IMR-90 (cell line): ENCODE measurements at regions not wholly inside any gene's neighbourhood (a gene's known extent, or its start where the extent isn't known, plus 50 kb on each side); places are given as distances from the start of the nearest gene placed in this dataset.

Source experiments
- ATAC-seq: fragments of 200-7000 bp; cut with Tn5 transposase; 2 replicates; pipeline ENCODE4 v1.9.1; 2020; ENCODE audit warnings: low read depth, mild to moderate bottlenecking, moderate library complexity
- BruUV-seq: library from RNA; stranded (reverse); fragments of 400-500 nt; replicated peaks from 2 replicates; lab custom pipeline; 2021; lab: Mats Ljungman, UMichigan
- CTCF ChIA-PET: fragments of 300-600 bp; formaldehyde crosslinking; extraction: SDS; loops from one replicate; lab custom pipeline; 2021; ENCODE audit warnings: antibody characterized with exemption; lab: Yijun Ruan, JAX
- POLR2A ChIA-PET: fragments of 300-600 bp; sonication (Branson Sonifier 250); formaldehyde crosslinking; loops from one replicate; lab custom pipeline; 2022; ENCODE audit warnings: antibody characterized with exemption; ENCODE audit not compliant: unreplicated experiment; lab: Charles Lee
- DNase-seq: peaks from one replicate; pipeline ENCODE4 v3.0.0; 2013
- H2AFZ ChIP-seq: replicated peaks from 2 replicates; pipeline ENCODE3; 2013; ENCODE audit warnings: low read length, mild to moderate bottlenecking; ENCODE audit not compliant: poor library complexity
- H2AK5ac ChIP-seq: 2 replicates; pipeline ENCODE4 v1.6.1; 2013; ENCODE audit warnings: low read depth, low read length, inconsistent platforms
- H2AK9ac ChIP-seq: replicated peaks from 2 replicates; pipeline ENCODE3; 2013; ENCODE audit warnings: mild to moderate bottlenecking, low read depth, low read length, moderate library complexity; ENCODE audit not compliant: poor library complexity
- H2BK120ac ChIP-seq: 2 replicates; pipeline ENCODE4 v1.6.1; 2013; ENCODE audit warnings: low read depth, low read length, inconsistent platforms
- H2BK15ac ChIP-seq: 3 replicates; pipeline ENCODE4 v1.6.1; 2013; ENCODE audit warnings: low read depth, low read length, inconsistent platforms
- H2BK20ac ChIP-seq: 2 replicates; pipeline ENCODE4 v1.6.1; 2013; ENCODE audit warnings: low read depth, mild to moderate bottlenecking, inconsistent platforms, low read length, moderate library complexity
- H2BK5ac ChIP-seq: 2 replicates; pipeline ENCODE4 v1.6.1; 2013; ENCODE audit warnings: mild to moderate bottlenecking, low read depth, low read length, inconsistent platforms; ENCODE audit not compliant: poor library complexity, severe bottlenecking
- H3K14ac ChIP-seq: replicated peaks from 2 replicates; pipeline ENCODE4 v1.6.1; 2013; ENCODE audit warnings: low read depth, low read length, inconsistent platforms
- H3K18ac ChIP-seq: 2 replicates; pipeline ENCODE4 v1.6.1; 2013; ENCODE audit warnings: low read depth, low read length, control low read depth
- H3K23ac ChIP-seq: 2 replicates; pipeline ENCODE4 v1.6.1; 2013; ENCODE audit warnings: low read depth, low read length, inconsistent platforms
- H3K27ac ChIP-seq: 2 replicates; pipeline ENCODE4 v1.5.1; 2013; ENCODE audit warnings: mild to moderate bottlenecking, control low read depth, low read length; ENCODE audit not compliant: insufficient read depth
- H3K27me3 ChIP-seq: 2 replicates; pipeline ENCODE4 v1.6.1; 2013; ENCODE audit warnings: low read length; ENCODE audit not compliant: control insufficient read depth, insufficient read depth
- H3K36me3 ChIP-seq: 2 replicates; pipeline ENCODE4 v1.6.1; 2013; ENCODE audit warnings: low read length, mixed read lengths; ENCODE audit not compliant: control insufficient read depth, insufficient read depth
- H3K4ac ChIP-seq: 2 replicates; pipeline ENCODE4 v1.6.1; 2013; ENCODE audit warnings: low read depth, low read length, inconsistent platforms
- H3K4me1 ChIP-seq: 2 replicates; pipeline ENCODE4 v1.6.1; 2013; ENCODE audit warnings: low read length, mixed read lengths; ENCODE audit not compliant: control insufficient read depth, insufficient read depth
- H3K4me2 ChIP-seq: 2 replicates; pipeline ENCODE4 v1.6.1; 2013; ENCODE audit warnings: low read depth, mild to moderate bottlenecking, control low read depth, low read length, moderate library complexity
- H3K4me3 ChIP-seq: 2 replicates; pipeline ENCODE4 v1.5.1; 2013; ENCODE audit warnings: low read depth, mild to moderate bottlenecking, control low read depth, low read length, moderate library complexity; ENCODE audit not compliant: insufficient read depth
- H3K56ac ChIP-seq: 2 replicates; pipeline ENCODE4 v1.6.1; 2013; ENCODE audit warnings: low read length, inconsistent platforms; ENCODE audit not compliant: insufficient read depth; ENCODE audit errors: extremely low read depth
- H3K79me1 ChIP-seq, 2 experiments: 2 replicates each; pipeline ENCODE4 v1.6.1; 2013; ENCODE audit warnings: low read length in 2 of 2, inconsistent platforms in 1 of 2, low read depth in 1 of 2
- H3K9ac ChIP-seq: 2 replicates; pipeline ENCODE4 v1.6.1; 2013; ENCODE audit warnings: low read depth, low read length, control low read depth
- H3K9me1 ChIP-seq: 2 replicates; pipeline ENCODE4 v1.6.1; 2013; ENCODE audit warnings: low read length, inconsistent platforms; ENCODE audit not compliant: insufficient read depth
- H3K9me3 ChIP-seq: 2 replicates; pipeline ENCODE4 v1.6.1; 2013; ENCODE audit warnings: low read length; ENCODE audit not compliant: control insufficient read depth, insufficient read depth
- H4K20me1 ChIP-seq: 2 replicates; pipeline ENCODE4 v1.6.1; 2013; ENCODE audit warnings: low read length, inconsistent platforms; ENCODE audit not compliant: insufficient read depth
- H4K5ac ChIP-seq: 2 replicates; pipeline ENCODE4 v1.6.1; 2013; ENCODE audit warnings: mild to moderate bottlenecking, low read depth, low read length, control low read depth
- H4K8ac ChIP-seq, 2 experiments: 2 replicates each; pipeline ENCODE4 v1.6.1; 2013; ENCODE audit warnings: low read depth in 2 of 2, low read length in 2 of 2, control low read depth in 1 of 2, inconsistent platforms in 1 of 2
- H4K91ac ChIP-seq: 2 replicates; pipeline ENCODE4 v1.6.1; 2013; ENCODE audit warnings: low read depth, low read length, inconsistent platforms; ENCODE audit not compliant: insufficient read depth
- BHLHE40 ChIP-seq: fragments of 150-350 bp; IDR thresholded peaks from 2 replicates; pipeline ENCODE4 v1.6.1; 2016; ENCODE audit warnings: mild to moderate bottlenecking, low read depth, low read length
- CEBPB ChIP-seq: IDR thresholded peaks from 2 replicates; pipeline ENCODE4 v1.6.1; 2012; ENCODE audit warnings: low read depth, low read length, improper control_type of control experiment
- CHD1 ChIP-seq: IDR thresholded peaks from 2 replicates; pipeline ENCODE4 v1.6.1; 2012; ENCODE audit warnings: low read depth, low read length, improper control_type of control experiment
- CTCF ChIP-seq: conservative IDR thresholded peaks from 2 replicates; pipeline ENCODE4 v1.5.1; 2012; ENCODE audit warnings: mild to moderate bottlenecking, low read depth, low read length, improper control_type of control experiment
- ELK1 ChIP-seq: fragments of 150-350 bp; IDR thresholded peaks from 2 replicates; pipeline ENCODE4 v1.6.1; 2016; ENCODE audit warnings: low read depth, mild to moderate bottlenecking, low read length, moderate library complexity, borderline replicate concordance
- FOS ChIP-seq: fragments of 150-350 bp; IDR thresholded peaks from 2 replicates; pipeline ENCODE4 v1.6.1; 2016; ENCODE audit warnings: low read depth, low read length
- MAFK ChIP-seq: IDR thresholded peaks from 2 replicates; pipeline ENCODE4 v1.6.1; 2012; ENCODE audit warnings: low read depth, low read length, improper control_type of control experiment
- MAZ ChIP-seq: IDR thresholded peaks from 2 replicates; pipeline ENCODE4 v1.6.1; 2012; ENCODE audit warnings: low read depth, mild to moderate bottlenecking, low read length, improper control_type of control experiment, moderate library complexity, borderline replicate concordance
- MXI1 ChIP-seq: IDR thresholded peaks from 2 replicates; pipeline ENCODE4 v1.6.1; 2012; ENCODE audit warnings: low read depth, mild to moderate bottlenecking, low read length, moderate library complexity, borderline replicate concordance
- NFE2L2 ChIP-seq: fragments of 150-350 bp; IDR thresholded peaks from 2 replicates; pipeline ENCODE4 v1.6.1; 2016; ENCODE audit warnings: low read depth, mild to moderate bottlenecking, low read length
- POLR2A ChIP-seq: IDR thresholded peaks from 2 replicates; pipeline ENCODE4 v1.6.1; 2012; ENCODE audit warnings: mild to moderate bottlenecking, low read depth, low read length
- RAD21 ChIP-seq: IDR thresholded peaks from 2 replicates; pipeline ENCODE4 v1.6.1; 2012; ENCODE audit warnings: low read length, improper control_type of control experiment
- RCOR1 ChIP-seq: IDR thresholded peaks from 2 replicates; pipeline ENCODE4 v1.6.1; 2012; ENCODE audit warnings: mild to moderate bottlenecking, low read length, improper control_type of control experiment; ENCODE audit not compliant: insufficient replicate concordance
- RFX5 ChIP-seq: IDR thresholded peaks from 2 replicates; pipeline ENCODE4 v1.8.0; 2012; ENCODE audit warnings: low read depth, mild to moderate bottlenecking, low read length, moderate library complexity
- SMC3 ChIP-seq: fragments of 150-350 bp; IDR thresholded peaks from 2 replicates; pipeline ENCODE4 v1.6.1; 2016; ENCODE audit warnings: low read depth, mild to moderate bottlenecking, antibody characterized with exemption, low read length, moderate library complexity
- USF2 ChIP-seq: fragments of 150-350 bp; IDR thresholded peaks from 2 replicates; pipeline ENCODE4 v1.6.1; 2017; ENCODE audit warnings: mild to moderate bottlenecking, antibody characterized with exemption, low read length, low read depth
- WGBS, 2 experiments: methylation state at CpG; one replicate each; pipeline versions ENCODE4 v1.1.5 to v1.1.7; 2013; ENCODE audit warnings: missing lambda C conversion rate in 2 of 2; ENCODE audit not compliant: insufficient read length in 1 of 2; ENCODE audit errors: extremely low coverage in 2 of 2; 5-methylcytosine and 5-hydroxymethylcytosine counted together
- dilution Hi-C: fragments of 300-500 bp; cut with HindIII; formaldehyde crosslinking; loops from one replicate; pipeline ENCODE4 v1.14.3; 2018; ENCODE audit warnings: low sequenced_read_pairs; ENCODE audit not compliant: unreplicated experiment
- in situ Hi-C: fragments of 300-500 bp; cut with MboI; formaldehyde crosslinking; loops from 3 replicates; pipeline ENCODE4 v1.14.3; 2019; ENCODE audit warnings: low sequenced_read_pairs, inconsistent platforms, mixed read lengths
- intact Hi-C: fragments of 100-400 bp; cut with micrococcal nuclease; formaldehyde crosslinking; loops from 2 replicates; pipeline ENCODE4 v1.10.0; 2022

DNA sequence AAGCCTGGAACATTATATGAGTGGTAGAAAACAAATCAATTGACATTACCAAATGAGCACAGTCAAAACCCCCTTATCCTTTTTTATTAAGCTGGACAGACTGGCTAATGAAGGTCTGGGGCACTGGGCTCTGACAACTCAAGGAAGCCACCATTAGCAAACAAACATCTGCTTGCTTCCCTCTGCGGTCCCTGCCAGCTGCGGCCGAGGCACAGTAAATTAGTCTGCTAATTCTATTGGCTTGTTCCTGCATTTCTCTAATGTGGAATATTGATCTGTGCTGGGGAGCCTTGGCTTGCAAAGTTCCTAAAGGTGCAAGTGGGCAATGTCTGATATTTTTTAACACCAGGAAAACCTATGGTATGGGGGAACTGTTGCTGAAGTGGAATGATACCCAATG is 300.3 kb downstream of the MTX2 start:
- H3K9ac ChIP-seq, result no peak overlapping the region
- ChIA-PET POLR2A (no interaction called here), CTCF (no interaction called here)
- no peak for DNase-seq
- no peaks in the 10 kb centered on the region for H3K9me3 ChIP-seq
- H2AK9ac ChIP-seq, result no peak overlapping the region
- no peak overlapping the region for H3K27ac ChIP-seq
- in situ Hi-C loops, result no loop called here
- H3K4me1 ChIP-seq, result peaks cover 4% of the 10 kb centered on the region
- BruUV-seq, result no TSS peak
- no peak overlapping the region for H3K23ac ChIP-seq
- H2AK5ac ChIP-seq, result no peak overlapping the region
- WGBS, 2 experiments, result no CpG with 5 or more reads among the region's 3 CpGs
- no peak overlapping the region for H2BK20ac ChIP-seq
- H3K4me3 ChIP-seq, result no peak overlapping the region
- dilution Hi-C loops, result no loop called here
- no peak overlapping the region for H3K18ac ChIP-seq
- TF ChIP-seq MAFK (no peak), RFX5 (no peak), RCOR1 (no peak), MAZ (no peak), USF2 (no peak), NFE2L2 (no peak), CTCF (no peak), CHD1 (no peak), SMC3 (no peak), MXI1 (no peak), POLR2A (no peak), ELK1 (no peak), FOS (no peak), RAD21 (no peak), CEBPB (no peak), BHLHE40 (no peak)
- no peak overlapping the region for H2BK5ac ChIP-seq
- no peak overlapping the region for H3K14ac ChIP-seq
- H3K36me3 ChIP-seq, result no peaks in the 10 kb centered on the region
- H2AFZ ChIP-seq, result no peak overlapping the region
- H3K27me3 ChIP-seq, result no peaks in the 10 kb centered on the region
- no peak overlapping the region for H3K4me2 ChIP-seq
- H2BK15ac ChIP-seq, result no peak overlapping the region
- no peak overlapping the region for H3K4ac ChIP-seq
- H3K56ac ChIP-seq, result no peak overlapping the region
- no peaks in the 10 kb centered on the region for H4K20me1 ChIP-seq
- no peaks in the 10 kb centered on the region for H3K79me1 ChIP-seq
- no peaks in the 10 kb centered on the region; the same call in 1 of the 2 replicates for H3K9me1 ChIP-seq
- no peak overlapping the region for H4K5ac ChIP-seq
- intact Hi-C loops, result no loop called here
- no peak for ATAC-seq
- H4K91ac ChIP-seq, result no peak overlapping the region
- no peak overlapping the region for H2BK120ac ChIP-seq
- no peak overlapping the region for H4K8ac ChIP-seq
